GM12872 (cell line): ENCODE measurements at regions not wholly inside any gene's neighbourhood (a gene's known extent, or its start where the extent isn't known, plus 50 kb on each side); places are given as distances from the start of the nearest gene placed in this dataset.

Experiments used
- CTCF ChIP-seq: IDR thresholded peaks from 3 replicates; pipeline ENCODE4 v1.5.1; 2011; ENCODE audit warnings: low read depth, mild to moderate bottlenecking, low read length, moderate library complexity; ENCODE audit not compliant: insufficient read depth

- TF ChIP-seq CTCF: no peak
These were observed 116.5 kb upstream of the OTOS start for GRCh38 chr2:240256704-240257637.

GRCh38 chr2:240257940-240258580, 117.6 kb upstream of the OTOS start:
- no peak for TF ChIP-seq CTCF

- no peak for TF ChIP-seq CTCF
These were observed 118.2 kb upstream of the OTOS start for GRCh38 chr2:240258685-240259084.

GRCh38 chr2:240259201-240259923, 118.9 kb upstream of the OTOS start:
- TF ChIP-seq CTCF: no peak

GRCh38 chr2:240259924-240260529, 119.6 kb upstream of the OTOS start:
- TF ChIP-seq CTCF: no peak

- no peak for TF ChIP-seq CTCF
These were observed 120.2 kb upstream of the OTOS start for GRCh38 chr2:240260664-240261063.

- TF ChIP-seq CTCF: no peak
These were observed 128.9 kb upstream of the OTOS start for GRCh38 chr2:240269380-240269779.
